PFSK-1 (cell line): ENCODE measurements at regions not wholly inside any gene's neighbourhood (a gene's known extent, or its start where the extent isn't known, plus 50 kb on each side); places are given as distances from the start of the nearest gene placed in this dataset.

Experiments used
- FOXP2 ChIP-seq: optimal IDR thresholded peaks from 2 replicates; pipeline ENCODE3; 2011; ENCODE audit warnings: borderline replicate concordance, control low read depth, inconsistent platforms; ENCODE audit not compliant: insufficient read depth; ENCODE audit errors: extremely low read length, extremely low read depth
- POLR2AphosphoS5 ChIP-seq: IDR thresholded peaks from 2 replicates; pipeline ENCODE4 v1.6.1; 2012; ENCODE audit warnings: low read depth, mild to moderate bottlenecking, control low read depth, low read length, moderate library complexity
- REST ChIP-seq, 2 experiments: IDR thresholded peaks; 2 replicates each; pipeline versions ENCODE4 v1.6.1 to v1.8.0; 2011 to 2012; ENCODE audit warnings: low read depth in 2 of 2, low read length in 2 of 2, control low read depth in 1 of 2, inconsistent platforms in 1 of 2, mild to moderate bottlenecking in 1 of 2, moderate library complexity in 1 of 2; ENCODE audit not compliant: insufficient read depth in 1 of 2
- SIN3A ChIP-seq: IDR thresholded peaks from 2 replicates; pipeline ENCODE4 v1.6.1; 2012; ENCODE audit warnings: mild to moderate bottlenecking, low read length, moderate library complexity, borderline replicate concordance; ENCODE audit not compliant: insufficient read depth
- TAF1 ChIP-seq: IDR thresholded peaks from 2 replicates; pipeline ENCODE4 v1.6.1; 2012; ENCODE audit warnings: low read length, control low read depth, borderline replicate concordance; ENCODE audit not compliant: insufficient read depth

- TF ChIP-seq SIN3A (no peak), REST (IDR thresholded peaks at IDR 0.05; ENCODE audit: insufficient read depth in 1 of 2, low read depth in 2 of 2, low read length in 2 of 2) (no peak), POLR2AphosphoS5 (no peak), FOXP2 (no peak), TAF1 (no peak)
These were observed 118.3 kb upstream of the NDUFV2 start for GRCh38 chr18:8984131-8984721.

DNA sequence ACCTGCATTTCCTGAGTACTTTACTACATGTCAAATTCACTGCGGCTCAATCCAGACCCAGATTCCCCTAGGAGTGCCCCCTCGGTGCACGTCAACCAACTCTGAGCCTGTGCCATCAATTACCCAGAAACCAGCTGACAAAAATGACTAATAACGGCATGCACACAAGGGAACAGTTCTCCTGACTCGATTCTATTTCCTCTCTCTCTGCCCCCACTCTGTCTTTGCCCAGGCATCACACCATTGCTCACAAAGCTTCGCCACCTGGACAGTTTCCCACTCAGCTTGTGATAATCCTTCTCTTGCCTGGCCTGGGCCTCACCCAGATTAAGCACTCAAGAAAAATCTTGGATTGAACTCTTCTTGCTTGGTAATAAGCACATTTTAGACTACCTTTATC is 115.3 kb upstream of the NDUFV2 start:
- TF ChIP-seq TAF1 (no peak), SIN3A (no peak), POLR2AphosphoS5 (no peak), FOXP2 (no peak), REST (IDR thresholded peaks at IDR 0.05; ENCODE audit: insufficient read depth in 1 of 2, low read depth in 2 of 2, low read length in 2 of 2) (no peak)

DNA sequence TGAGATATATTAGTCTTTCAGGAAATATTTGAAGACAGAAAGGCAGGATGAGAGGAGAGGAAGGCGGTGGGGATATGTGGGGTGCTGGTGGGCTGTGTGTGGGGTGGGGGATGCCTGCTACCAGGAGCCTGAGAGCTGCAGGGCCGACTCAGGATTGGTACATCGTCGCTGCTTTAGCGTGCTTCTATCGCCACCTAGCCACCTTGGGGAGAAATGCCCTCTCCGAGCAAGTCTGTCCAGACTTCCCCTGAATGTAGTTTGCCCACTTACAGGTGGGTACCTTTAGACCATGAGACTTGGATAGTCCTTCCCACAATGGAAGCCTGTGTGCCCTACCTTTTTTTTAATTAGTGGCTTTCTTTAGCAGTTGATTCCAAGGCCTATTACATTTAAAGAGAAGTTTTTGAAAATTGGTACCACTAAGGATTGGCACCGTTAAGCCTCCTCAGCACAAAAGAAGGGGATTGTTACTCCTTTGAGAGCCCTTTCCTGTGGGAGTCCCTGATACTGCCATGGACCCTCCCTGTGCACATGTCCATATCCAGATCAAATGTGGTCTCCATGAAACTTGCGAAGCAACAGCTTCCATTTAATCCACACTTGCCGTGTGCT is 114.1 kb upstream of the NDUFV2 start:
- TF ChIP-seq FOXP2, result no peak
- TF ChIP-seq SIN3A, result no peak
- no peak for TF ChIP-seq POLR2AphosphoS5
- no peak for TF ChIP-seq TAF1
- TF ChIP-seq REST (IDR thresholded peaks at IDR 0.05; ENCODE audit: insufficient read depth in 1 of 2, low read depth in 2 of 2, low read length in 2 of 2), result no peak

GRCh38 chr18:8989017-8989416 is 113.5 kb upstream of the NDUFV2 start:
- TF ChIP-seq POLR2AphosphoS5 (no peak), TAF1 (no peak), REST (IDR thresholded peaks at IDR 0.05; ENCODE audit: insufficient read depth in 1 of 2, low read depth in 2 of 2, low read length in 2 of 2) (no peak), SIN3A (no peak)

GRCh38 chr18:8989855-8990254 is 112.6 kb upstream of the NDUFV2 start:
- TF ChIP-seq FOXP2, result no peak
- TF ChIP-seq SIN3A, result no peak
- no peak for TF ChIP-seq REST (IDR thresholded peaks at IDR 0.05; ENCODE audit: insufficient read depth in 1 of 2, low read depth in 2 of 2, low read length in 2 of 2)
- no peak for TF ChIP-seq POLR2AphosphoS5
- TF ChIP-seq TAF1, result no peak
